ENCODE measurements at regions not wholly inside any gene's neighbourhood (a gene's known extent, or its start where the extent isn't known, plus 50 kb on each side); places are given as distances from the start of the nearest gene placed in this dataset.

- TF ChIP-seq POLR2A (IDR thresholded peaks at IDR 0.05; ENCODE audit: low read length) (no peak), GATA1 (IDR thresholded peaks at IDR 0.05; ENCODE audit: low read depth, low read length) (no peak)
These were observed 99.3 kb downstream of the CLDN1 start for GRCh38 chr3:190222916-190223315.
